ENCODE measurements at regions not wholly inside any gene's neighbourhood (a gene's known extent, or its start where the extent isn't known, plus 50 kb on each side); places are given as distances from the start of the nearest gene placed in this dataset.

DNA sequence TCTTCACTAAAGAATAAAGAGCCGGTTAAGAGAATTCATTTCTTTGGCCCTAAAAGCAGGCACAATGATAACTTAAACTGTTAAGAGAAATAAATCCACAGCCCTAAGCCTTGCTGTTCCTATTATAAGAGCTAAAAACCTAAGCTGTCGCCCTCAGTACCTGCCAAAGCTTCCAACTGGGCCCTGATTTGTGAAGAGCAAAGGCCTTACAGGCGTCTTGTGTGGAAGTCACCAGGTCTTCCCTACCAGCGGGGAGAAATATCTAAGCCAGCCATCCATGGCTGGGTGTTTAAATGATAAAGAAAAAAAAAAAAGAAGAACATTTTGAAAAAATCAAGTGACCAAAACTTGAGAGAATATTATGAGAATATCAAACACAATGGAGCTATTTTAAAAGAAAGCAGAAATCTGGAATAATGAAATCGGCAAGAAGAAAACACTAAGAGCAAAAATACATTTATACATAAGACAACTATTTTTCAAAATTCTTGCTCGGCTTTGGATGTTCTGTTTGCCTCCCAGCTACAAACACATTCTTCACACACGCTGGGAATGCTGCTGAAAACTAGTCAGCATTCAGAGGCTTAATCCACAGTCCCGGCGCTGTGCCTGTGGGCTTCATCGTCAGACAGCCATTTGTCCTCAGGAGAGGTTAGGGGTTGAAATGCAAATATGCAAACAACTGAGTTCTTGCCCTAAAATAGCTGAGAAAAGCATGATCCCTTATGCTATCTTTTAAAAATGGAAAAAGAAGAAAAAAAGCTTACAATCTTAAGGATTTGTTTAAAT lies 89.8 kb upstream of the LSM14A start:
- TF ChIP-seq, protein P1, sequence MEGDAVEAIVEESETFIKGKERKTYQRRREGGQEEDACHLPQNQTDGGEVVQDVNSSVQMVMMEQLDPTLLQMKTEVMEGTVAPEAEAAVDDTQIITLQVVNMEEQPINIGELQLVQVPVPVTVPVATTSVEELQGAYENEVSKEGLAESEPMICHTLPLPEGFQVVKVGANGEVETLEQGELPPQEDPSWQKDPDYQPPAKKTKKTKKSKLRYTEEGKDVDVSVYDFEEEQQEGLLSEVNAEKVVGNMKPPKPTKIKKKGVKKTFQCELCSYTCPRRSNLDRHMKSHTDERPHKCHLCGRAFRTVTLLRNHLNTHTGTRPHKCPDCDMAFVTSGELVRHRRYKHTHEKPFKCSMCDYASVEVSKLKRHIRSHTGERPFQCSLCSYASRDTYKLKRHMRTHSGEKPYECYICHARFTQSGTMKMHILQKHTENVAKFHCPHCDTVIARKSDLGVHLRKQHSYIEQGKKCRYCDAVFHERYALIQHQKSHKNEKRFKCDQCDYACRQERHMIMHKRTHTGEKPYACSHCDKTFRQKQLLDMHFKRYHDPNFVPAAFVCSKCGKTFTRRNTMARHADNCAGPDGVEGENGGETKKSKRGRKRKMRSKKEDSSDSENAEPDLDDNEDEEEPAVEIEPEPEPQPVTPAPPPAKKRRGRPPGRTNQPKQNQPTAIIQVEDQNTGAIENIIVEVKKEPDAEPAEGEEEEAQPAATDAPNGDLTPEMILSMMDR (IDR thresholded peaks at IDR 0.05; ENCODE audit: insufficient read depth, low read length, severe bottlenecking), result no peak
- H3K4me3 ChIP-seq (ENCODE audit: low read depth, low read length), result no peak overlapping the region
- no peak for DNase-seq (ENCODE audit: low read depth)
- FAIRE-seq, result no peak
- no peaks in the 10 kb centered on the region for H3K27me3 ChIP-seq (ENCODE audit: control insufficient read depth, insufficient read depth, low read length)
- H3K36me3 ChIP-seq (ENCODE audit: control insufficient read depth, insufficient read depth, low read length), result no peaks in the 10 kb centered on the region

DNA sequence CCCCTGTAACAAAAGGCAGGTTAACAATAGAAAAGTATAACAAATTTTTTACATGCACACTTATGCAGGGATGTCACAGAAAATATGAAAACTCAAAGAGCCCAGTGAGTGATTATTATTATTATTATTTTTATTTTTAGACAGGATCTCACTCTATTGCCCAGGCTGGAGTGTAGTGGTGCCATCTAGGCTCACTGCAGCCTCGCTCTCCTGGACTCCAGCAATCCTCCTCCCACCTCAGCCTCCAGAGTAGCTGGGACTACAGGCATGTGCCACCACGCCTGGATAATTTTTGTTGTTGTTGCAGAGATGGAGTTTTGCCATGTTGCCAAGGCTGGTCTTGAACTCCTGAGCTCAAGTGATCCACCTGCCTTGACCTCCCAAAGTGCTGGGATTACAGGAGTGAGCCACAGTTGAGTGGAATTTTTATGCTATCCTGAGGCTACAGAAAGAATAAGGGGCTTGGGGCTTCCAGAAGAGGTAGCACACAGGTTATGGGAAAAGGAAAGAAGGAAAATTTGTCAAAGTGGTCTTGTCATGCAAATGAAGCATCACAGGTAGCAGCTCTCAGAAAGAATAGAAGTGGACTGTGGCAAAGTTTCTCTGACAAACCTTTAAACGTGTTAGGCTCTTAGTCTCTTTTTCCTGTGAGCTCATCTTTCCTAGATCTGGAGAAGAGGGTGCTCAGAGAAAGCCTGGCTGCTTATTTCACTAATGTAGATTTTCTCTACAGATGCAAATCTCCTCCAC lies 87.7 kb upstream of the LSM14A start:
- Histone ChIP-seq H3K27me3 (ENCODE audit: control insufficient read depth, insufficient read depth, low read length) (no peaks in the 10 kb centered on the region), H3K36me3 (ENCODE audit: control insufficient read depth, insufficient read depth, low read length) (no peaks in the 10 kb centered on the region), H3K4me3 (ENCODE audit: low read depth, low read length) (no peak overlapping the region)
- TF ChIP-seq, protein P1 (IDR thresholded peaks at IDR 0.05; ENCODE audit: insufficient read depth, low read length, severe bottlenecking), result no peak
- DNase-seq (ENCODE audit: low read depth) (no peak), FAIRE-seq (no peak)

DNA sequence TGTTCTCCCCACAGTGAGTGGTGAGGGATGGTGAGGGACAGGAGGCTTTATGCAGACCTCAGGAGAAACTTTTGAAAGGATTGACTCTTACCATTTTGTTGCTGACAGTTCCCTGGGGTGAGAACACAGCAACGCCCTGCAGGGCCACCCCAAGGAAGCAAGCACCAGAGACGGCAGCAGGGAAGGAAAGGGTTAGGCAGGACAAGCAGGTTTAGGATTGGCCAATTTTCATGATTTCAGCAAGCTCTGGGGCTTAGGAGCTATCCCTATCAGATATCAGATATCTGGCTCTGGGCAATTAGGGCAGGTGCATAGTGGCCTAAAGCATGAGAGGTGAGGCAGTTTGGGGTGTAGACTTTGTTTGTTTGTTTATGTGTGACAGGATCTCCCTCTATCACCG lies 87.0 kb upstream of the LSM14A start:
- no peak overlapping the region for H3K4me3 ChIP-seq (ENCODE audit: low read depth, low read length)
- TF ChIP-seq, protein P1 (IDR thresholded peaks at IDR 0.05; ENCODE audit: insufficient read depth, low read length, severe bottlenecking), result no peak
- H3K27me3 ChIP-seq (ENCODE audit: control insufficient read depth, insufficient read depth, low read length), result no peaks in the 10 kb centered on the region
- no peaks in the 10 kb centered on the region for H3K36me3 ChIP-seq (ENCODE audit: control insufficient read depth, insufficient read depth, low read length)
- FAIRE-seq (no peak), DNase-seq (ENCODE audit: low read depth) (no peak)

GRCh38 chr19:34088292-34088691 lies 84.0 kb upstream of the LSM14A start:
- DNase-seq (ENCODE audit: low read depth) (no peak), FAIRE-seq (no peak)
- H3K27me3 ChIP-seq (ENCODE audit: control insufficient read depth, insufficient read depth, low read length), result no peaks in the 10 kb centered on the region
- no peaks in the 10 kb centered on the region for H3K36me3 ChIP-seq (ENCODE audit: control insufficient read depth, insufficient read depth, low read length)
- TF ChIP-seq, protein P1 (IDR thresholded peaks at IDR 0.05; ENCODE audit: insufficient read depth, low read length, severe bottlenecking), result no peak
- H3K4me3 ChIP-seq (ENCODE audit: low read depth, low read length), result no peak overlapping the region

- Histone ChIP-seq H3K27me3 (ENCODE audit: control insufficient read depth, insufficient read depth, low read length) (no peaks in the 10 kb centered on the region), H3K4me3 (ENCODE audit: low read depth, low read length) (no peak overlapping the region), H3K36me3 (ENCODE audit: control insufficient read depth, insufficient read depth, low read length) (no peaks in the 10 kb centered on the region)
- DNase-seq (ENCODE audit: low read depth) (no peak), FAIRE-seq (no peak)
- TF ChIP-seq, protein P1 (IDR thresholded peaks at IDR 0.05; ENCODE audit: insufficient read depth, low read length, severe bottlenecking), result no peak
Measured at GRCh38 chr19:34089566-34089965, 82.7 kb upstream of the LSM14A start.

Data from bronchial epithelial cell (primary cell).